ENCODE measurements at regions not wholly inside any gene's neighbourhood (a gene's known extent, or its start where the extent isn't known, plus 50 kb on each side); places are given as distances from the start of the nearest gene placed in this dataset.

GRCh38 chr4:129393976-129394375 is 298.0 kb downstream of the C4orf33 start:
- ATAC-seq (no peak), DNase-seq (no peak)
- Mint-ChIP-seq H3K4me3 (no peak overlapping the region), H3K27ac (no peak overlapping the region), H3K4me1 (ENCODE audit: low read depth) (no peaks in the 10 kb centered on the region), H3K9me3 (ENCODE audit: insufficient read depth) (no peaks in the 10 kb centered on the region), H3K36me3 (ENCODE audit: low read depth) (no peaks in the 10 kb centered on the region), H3K27me3 (ENCODE audit: low read depth) (no peaks in the 10 kb centered on the region)
- POLR2A ChIA-PET: no interaction called here
- CTCF ChIA-PET: no interaction called here

- ChIA-PET CTCF (no interaction called here), POLR2A (no interaction called here)
- no peaks in the 10 kb centered on the region for H3K9me3 Mint-ChIP-seq (ENCODE audit: insufficient read depth)
These were observed 298.7 kb downstream of the C4orf33 start for GRCh38 chr4:129394635-129395034.

GRCh38 chr4:129403848-129404247 is 307.9 kb downstream of the C4orf33 start:
- Mint-ChIP-seq H3K4me1 (ENCODE audit: low read depth) (no peaks in the 10 kb centered on the region), H3K36me3 (ENCODE audit: low read depth) (no peaks in the 10 kb centered on the region), H3K9me3 (ENCODE audit: insufficient read depth) (no peaks in the 10 kb centered on the region), H3K27me3 (ENCODE audit: low read depth) (no peaks in the 10 kb centered on the region), H3K27ac (no peak overlapping the region), H3K4me3 (no peak overlapping the region)
- ChIA-PET POLR2A (no interaction called here), CTCF (no interaction called here)
- no peak for DNase-seq
- ATAC-seq: no peak

More at GRCh38 chr4:129394635-129395034, 298.7 kb downstream of the C4orf33 start:
- DNase-seq: no peak
- no peaks in the 10 kb centered on the region for H3K4me1 Mint-ChIP-seq (ENCODE audit: low read depth)
- no peak for ATAC-seq
- H3K4me3 Mint-ChIP-seq: no peak overlapping the region
- no peaks in the 10 kb centered on the region for H3K36me3 Mint-ChIP-seq (ENCODE audit: low read depth)
- H3K27me3 Mint-ChIP-seq (ENCODE audit: low read depth): no peaks in the 10 kb centered on the region
- H3K27ac Mint-ChIP-seq: no peak overlapping the region

- Mint-ChIP-seq H3K27ac (no peak overlapping the region), H3K4me3 (no peak overlapping the region), H3K36me3 (ENCODE audit: low read depth) (no peaks in the 10 kb centered on the region), H3K27me3 (ENCODE audit: low read depth) (no peaks in the 10 kb centered on the region), H3K4me1 (ENCODE audit: low read depth) (no peaks in the 10 kb centered on the region), H3K9me3 (ENCODE audit: insufficient read depth) (no peaks in the 10 kb centered on the region)
- no peak for DNase-seq
- ChIA-PET POLR2A (no interaction called here), CTCF (no interaction called here)
- ATAC-seq: no peak
These were observed 314.2 kb downstream of the C4orf33 start for GRCh38 chr4:129410115-129410514.

GRCh38 chr4:129415004-129415403 is 319.1 kb downstream of the C4orf33 start:
- Mint-ChIP-seq H3K9me3 (ENCODE audit: insufficient read depth) (no peaks in the 10 kb centered on the region), H3K36me3 (ENCODE audit: low read depth) (no peaks in the 10 kb centered on the region), H3K4me1 (ENCODE audit: low read depth) (no peaks in the 10 kb centered on the region), H3K4me3 (no peak overlapping the region), H3K27ac (no peak overlapping the region), H3K27me3 (ENCODE audit: low read depth) (no peaks in the 10 kb centered on the region)
- POLR2A ChIA-PET: no interaction called here
- DNase-seq (no peak), ATAC-seq (no peak)
- CTCF ChIA-PET: no interaction called here

GRCh38 chr4:129420637-129421036 is 324.7 kb downstream of the C4orf33 start:
- ATAC-seq (no peak), DNase-seq (no peak)
- H3K4me1 Mint-ChIP-seq (ENCODE audit: low read depth): no peaks in the 10 kb centered on the region
- H3K27me3 Mint-ChIP-seq (ENCODE audit: low read depth): no peaks in the 10 kb centered on the region
- no peaks in the 10 kb centered on the region for H3K36me3 Mint-ChIP-seq (ENCODE audit: low read depth)
- no peak overlapping the region for H3K27ac Mint-ChIP-seq
- no peaks in the 10 kb centered on the region for H3K9me3 Mint-ChIP-seq (ENCODE audit: insufficient read depth)
- H3K4me3 Mint-ChIP-seq: no peak overlapping the region
- ChIA-PET CTCF (no interaction called here), POLR2A (no interaction called here)

GRCh38 chr4:129422277-129422676 is 326.3 kb downstream of the C4orf33 start:
- Mint-ChIP-seq H3K4me3 (no peak overlapping the region), H3K27me3 (ENCODE audit: low read depth) (no peaks in the 10 kb centered on the region), H3K9me3 (ENCODE audit: insufficient read depth) (no peaks in the 10 kb centered on the region), H3K27ac (no peak overlapping the region), H3K4me1 (ENCODE audit: low read depth) (no peaks in the 10 kb centered on the region), H3K36me3 (ENCODE audit: low read depth) (no peaks in the 10 kb centered on the region)
- DNase-seq (no peak), ATAC-seq (no peak)
- POLR2A ChIA-PET: no interaction called here
- CTCF ChIA-PET: no interaction called here

GRCh38 chr4:129428454-129428853 is 332.5 kb downstream of the C4orf33 start:
- H3K27ac Mint-ChIP-seq: no peak overlapping the region
- no peak for DNase-seq
- POLR2A ChIA-PET: no interaction called here
- H3K9me3 Mint-ChIP-seq (ENCODE audit: insufficient read depth): no peaks in the 10 kb centered on the region
- no peaks in the 10 kb centered on the region for H3K4me1 Mint-ChIP-seq (ENCODE audit: low read depth)
- CTCF ChIA-PET: no interaction called here
- H3K4me3 Mint-ChIP-seq: no peak overlapping the region
- no peak for ATAC-seq
- no peaks in the 10 kb centered on the region for H3K36me3 Mint-ChIP-seq (ENCODE audit: low read depth)
- no peaks in the 10 kb centered on the region for H3K27me3 Mint-ChIP-seq (ENCODE audit: low read depth)

- H3K4me3 Mint-ChIP-seq: no peak overlapping the region
- CTCF ChIA-PET: no interaction called here
- no peaks in the 10 kb centered on the region for H3K27me3 Mint-ChIP-seq (ENCODE audit: low read depth)
- POLR2A ChIA-PET: no interaction called here
- no peak for DNase-seq
- H3K27ac Mint-ChIP-seq: no peak overlapping the region
- H3K9me3 Mint-ChIP-seq (ENCODE audit: insufficient read depth): no peaks in the 10 kb centered on the region
- no peak for ATAC-seq
- no peaks in the 10 kb centered on the region for H3K4me1 Mint-ChIP-seq (ENCODE audit: low read depth)
- no peaks in the 10 kb centered on the region for H3K36me3 Mint-ChIP-seq (ENCODE audit: low read depth)
These were observed 333.8 kb downstream of the C4orf33 start for GRCh38 chr4:129429581-129430320.

- Mint-ChIP-seq H3K36me3 (ENCODE audit: low read depth) (no peaks in the 10 kb centered on the region), H3K27ac (no peak overlapping the region), H3K4me1 (ENCODE audit: low read depth) (no peaks in the 10 kb centered on the region), H3K4me3 (no peak overlapping the region), H3K27me3 (ENCODE audit: low read depth) (no peaks in the 10 kb centered on the region), H3K9me3 (ENCODE audit: insufficient read depth) (no peaks in the 10 kb centered on the region)
- ChIA-PET CTCF (no interaction called here), POLR2A (no interaction called here)
- no peak for ATAC-seq
- DNase-seq: no peak
These were observed 341.4 kb downstream of the C4orf33 start for GRCh38 chr4:129437347-129437746.

GRCh38 chr4:129438456-129438981 is 342.6 kb downstream of the C4orf33 start:
- H3K27ac Mint-ChIP-seq: no peak overlapping the region
- H3K9me3 Mint-ChIP-seq (ENCODE audit: insufficient read depth): no peaks in the 10 kb centered on the region
- no peaks in the 10 kb centered on the region for H3K4me1 Mint-ChIP-seq (ENCODE audit: low read depth)
- POLR2A ChIA-PET: no interaction called here
- H3K4me3 Mint-ChIP-seq: no peak overlapping the region
- H3K27me3 Mint-ChIP-seq (ENCODE audit: low read depth): no peaks in the 10 kb centered on the region
- H3K36me3 Mint-ChIP-seq (ENCODE audit: low read depth): no peaks in the 10 kb centered on the region
- no peak for DNase-seq
- CTCF ChIA-PET: no interaction called here
- no peak for ATAC-seq

- CTCF ChIA-PET: no interaction called here
- no peak for ATAC-seq
- no peaks in the 10 kb centered on the region for H3K27me3 Mint-ChIP-seq (ENCODE audit: low read depth)
These were observed 350.1 kb downstream of the C4orf33 start for GRCh38 chr4:129446074-129446473.

More at GRCh38 chr4:129446074-129446473, 350.1 kb downstream of the C4orf33 start:
- no peaks in the 10 kb centered on the region for H3K4me1 Mint-ChIP-seq (ENCODE audit: low read depth)
- no peaks in the 10 kb centered on the region for H3K36me3 Mint-ChIP-seq (ENCODE audit: low read depth)
- H3K9me3 Mint-ChIP-seq (ENCODE audit: insufficient read depth): no peaks in the 10 kb centered on the region
- H3K27ac Mint-ChIP-seq: no peak overlapping the region
- no peak for DNase-seq
- H3K4me3 Mint-ChIP-seq: no peak overlapping the region
- POLR2A ChIA-PET: no interaction called here
